Fibroblast of the aortic adventitia (primary cell): ENCODE measurements at regions not wholly inside any gene's neighbourhood (a gene's known extent, or its start where the extent isn't known, plus 50 kb on each side); places are given as distances from the start of the nearest gene placed in this dataset.
"Not testable (repeated sequence)": the region's sequence is repeated elsewhere in the genome, so short reads cannot be mapped to it uniquely, and the experiment has no call there.

Experiments
- DNase-seq: peaks from one replicate; pipeline ENCODE4 v3.0.0-alpha.2; 2010; ENCODE audit warnings: low read depth
- H3K4me3 ChIP-seq: 2 replicates; pipeline ENCODE4 v1.5.1; 2011; ENCODE audit warnings: low read depth, mild to moderate bottlenecking, control low read depth, low read length, moderate library complexity
- TF ChIP-seq, protein P1 (sequence below): IDR thresholded peaks from 2 replicates; pipeline ENCODE4 v1.5.1; 2011; ENCODE audit warnings: mild to moderate bottlenecking, low read length, control low read depth, inconsistent platforms; ENCODE audit not compliant: insufficient read depth

DNA sequence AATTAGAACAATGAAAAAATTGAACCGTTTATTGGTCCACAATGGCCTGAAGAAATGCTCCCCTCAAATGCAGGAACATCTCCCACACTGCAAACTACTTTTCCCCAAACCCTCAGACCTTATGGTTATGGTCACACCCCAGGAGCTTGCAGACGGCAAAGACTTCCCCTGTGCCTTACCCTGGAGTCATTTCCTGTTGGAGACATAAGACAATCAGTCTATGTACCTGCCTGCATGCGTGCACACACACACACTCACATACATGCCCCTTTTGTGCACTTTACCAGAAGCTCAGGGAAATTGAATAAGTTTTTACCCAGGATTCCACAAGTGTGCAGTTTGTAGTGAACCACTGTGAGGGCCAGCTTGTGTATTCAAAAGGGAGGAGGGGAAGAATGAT lies 281.9 kb upstream of the CELF4 start:
- TF ChIP-seq, protein P1, sequence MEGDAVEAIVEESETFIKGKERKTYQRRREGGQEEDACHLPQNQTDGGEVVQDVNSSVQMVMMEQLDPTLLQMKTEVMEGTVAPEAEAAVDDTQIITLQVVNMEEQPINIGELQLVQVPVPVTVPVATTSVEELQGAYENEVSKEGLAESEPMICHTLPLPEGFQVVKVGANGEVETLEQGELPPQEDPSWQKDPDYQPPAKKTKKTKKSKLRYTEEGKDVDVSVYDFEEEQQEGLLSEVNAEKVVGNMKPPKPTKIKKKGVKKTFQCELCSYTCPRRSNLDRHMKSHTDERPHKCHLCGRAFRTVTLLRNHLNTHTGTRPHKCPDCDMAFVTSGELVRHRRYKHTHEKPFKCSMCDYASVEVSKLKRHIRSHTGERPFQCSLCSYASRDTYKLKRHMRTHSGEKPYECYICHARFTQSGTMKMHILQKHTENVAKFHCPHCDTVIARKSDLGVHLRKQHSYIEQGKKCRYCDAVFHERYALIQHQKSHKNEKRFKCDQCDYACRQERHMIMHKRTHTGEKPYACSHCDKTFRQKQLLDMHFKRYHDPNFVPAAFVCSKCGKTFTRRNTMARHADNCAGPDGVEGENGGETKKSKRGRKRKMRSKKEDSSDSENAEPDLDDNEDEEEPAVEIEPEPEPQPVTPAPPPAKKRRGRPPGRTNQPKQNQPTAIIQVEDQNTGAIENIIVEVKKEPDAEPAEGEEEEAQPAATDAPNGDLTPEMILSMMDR, result no peak
- DNase-seq, result no peak
- H3K4me3 ChIP-seq, result no peak overlapping the region

DNA sequence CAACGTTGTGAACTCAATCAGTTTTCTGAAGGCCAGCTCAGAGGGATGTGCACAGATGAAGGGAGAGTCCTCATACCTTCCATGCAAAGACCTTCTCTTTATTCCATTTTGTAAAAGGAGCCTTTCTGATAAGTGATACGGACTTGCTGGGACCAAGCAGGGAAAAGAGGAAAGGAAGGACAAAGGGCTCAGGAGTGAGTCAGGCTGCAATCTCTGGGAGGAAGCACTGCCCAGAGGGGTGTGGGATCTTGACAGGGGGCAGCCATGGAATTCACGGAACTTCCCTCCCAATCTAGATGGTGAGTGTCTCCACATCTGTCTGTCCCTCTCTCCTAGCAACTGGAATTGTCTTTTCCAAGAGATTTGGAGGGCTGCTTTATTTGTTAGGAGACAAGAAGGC lies 281.4 kb upstream of the CELF4 start:
- H3K4me3 ChIP-seq, result no peak overlapping the region
- TF ChIP-seq, protein P1, result no peak
- no peak for DNase-seq

DNA sequence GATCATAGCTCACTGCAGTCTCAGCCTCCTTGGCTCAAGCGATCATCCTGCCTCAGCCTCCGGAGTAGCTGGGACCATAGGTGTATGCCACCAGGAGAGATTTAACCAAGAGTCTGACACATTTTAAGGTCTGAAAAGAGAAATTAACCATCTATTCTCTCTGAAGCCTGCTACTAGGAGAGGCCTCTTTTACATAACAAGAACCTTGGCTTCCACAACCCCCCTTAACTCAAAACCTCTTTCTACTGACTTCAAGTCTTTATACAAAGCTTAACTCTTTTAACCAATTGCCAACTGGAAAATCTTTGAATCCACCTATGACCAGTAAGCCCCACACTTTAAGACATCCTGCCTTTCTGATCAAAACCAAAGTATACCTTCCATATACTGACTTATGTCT lies 279.9 kb upstream of the CELF4 start:
- DNase-seq, result no peak
- H3K4me3 ChIP-seq, result no peak overlapping the region
- TF ChIP-seq, protein P1, result no peak

DNA sequence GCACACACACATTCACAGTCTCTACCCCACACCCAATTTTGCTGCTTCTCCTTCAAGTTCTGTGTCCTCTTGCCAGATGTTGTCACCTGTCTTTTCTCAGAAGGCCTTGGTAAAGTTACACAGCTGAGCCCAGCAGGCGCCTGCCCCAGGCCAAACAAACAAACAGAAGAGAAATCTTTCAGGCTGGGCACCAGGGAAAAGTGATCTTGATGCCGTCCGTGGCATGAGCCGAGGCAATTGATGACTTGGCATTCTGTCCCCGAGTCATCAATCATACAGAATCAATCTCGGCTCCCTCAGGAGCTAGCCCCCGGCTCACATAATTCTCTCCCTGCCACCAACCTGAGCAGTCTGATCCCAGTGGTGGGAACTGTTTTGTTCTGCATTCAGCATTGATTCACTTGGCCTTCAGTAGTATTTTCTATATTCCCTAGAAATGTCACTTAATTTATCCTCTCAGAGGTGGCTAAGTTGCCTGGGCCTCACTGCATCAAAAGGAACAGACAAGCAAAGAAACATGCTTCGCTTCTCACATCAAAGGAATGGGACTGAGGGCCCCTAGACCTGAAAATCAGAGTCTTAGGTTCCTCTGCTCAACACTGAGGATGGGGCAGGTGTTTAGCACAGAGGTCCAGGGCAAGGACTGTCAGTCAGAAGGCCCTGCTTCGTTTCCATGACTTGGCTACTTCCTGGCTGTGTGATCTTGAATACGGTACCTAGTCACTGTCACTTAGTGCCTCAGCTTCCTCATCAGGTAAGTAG lies 278.8 kb upstream of the CELF4 start:
- TF ChIP-seq, protein P1, result no peak
- no peak for DNase-seq

DNA sequence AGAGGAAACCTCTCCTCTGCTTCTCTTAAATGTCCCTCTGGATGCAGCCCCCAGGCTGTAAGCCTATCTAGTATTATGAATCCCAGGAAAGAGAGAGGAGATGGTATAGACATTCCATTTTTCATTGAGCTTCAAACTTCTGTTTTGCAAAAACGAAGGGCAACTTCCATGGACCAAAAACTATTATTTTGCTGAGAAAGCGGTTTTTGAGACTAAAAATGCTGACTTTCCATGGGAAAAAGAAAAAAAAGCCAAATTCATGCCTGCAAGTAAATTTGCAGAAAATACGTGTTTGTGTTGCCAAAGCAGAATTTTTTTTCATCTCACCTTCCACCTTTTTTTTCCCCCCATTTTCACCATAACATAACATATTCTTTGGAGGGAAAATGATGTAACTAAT lies 272.5 kb upstream of the CELF4 start:
- H3K4me3 ChIP-seq, result no peak overlapping the region
- no peak for DNase-seq
- TF ChIP-seq, protein P1, result no peak

More for the DNA sequence above, 278.8 kb upstream of the CELF4 start:
- no peak overlapping the region for H3K4me3 ChIP-seq

DNA sequence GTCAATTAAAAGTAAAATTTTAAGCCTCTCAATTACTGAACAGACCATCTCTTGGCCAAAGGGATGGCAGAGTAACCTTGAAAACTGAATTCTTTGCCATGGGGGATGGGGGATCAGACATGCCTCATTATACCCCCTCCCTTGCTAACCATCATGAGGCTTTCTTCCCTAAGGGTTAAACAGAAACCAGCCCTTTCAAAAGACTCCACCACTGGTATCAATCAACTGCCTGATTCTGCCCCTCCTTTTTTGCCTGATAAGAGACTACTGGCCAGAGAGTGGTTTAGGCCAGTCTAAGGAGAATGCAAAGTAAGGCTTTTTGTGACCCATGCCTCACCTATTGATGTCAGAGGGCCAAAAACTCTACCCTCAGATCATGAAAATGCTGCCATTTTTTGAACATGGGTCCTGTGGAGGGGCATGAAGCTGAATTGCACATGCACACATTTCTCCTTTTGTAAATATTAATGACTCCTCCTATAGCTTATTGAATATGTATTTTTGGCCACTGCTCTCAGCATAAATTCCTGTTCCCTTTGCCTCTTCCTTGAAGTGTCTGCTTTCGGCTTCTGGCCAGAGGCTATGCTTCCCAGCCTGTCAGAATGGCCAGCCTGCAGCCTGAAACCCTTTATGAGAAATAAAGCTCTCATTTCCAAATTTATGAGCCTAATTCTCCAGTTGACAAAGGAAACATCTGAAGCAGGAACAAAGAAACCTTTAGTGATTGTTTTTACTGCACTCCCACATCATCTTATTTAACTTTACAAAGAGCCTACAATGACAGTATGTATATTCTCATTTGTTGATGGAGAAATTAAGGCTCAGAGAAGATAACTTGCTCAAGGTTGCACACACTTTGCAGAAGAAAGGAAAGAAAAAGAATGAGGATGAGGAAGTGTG lies 270.7 kb upstream of the CELF4 start:
- DNase-seq, result no peak
- TF ChIP-seq, protein P1, result no peak
- no peak overlapping the region for H3K4me3 ChIP-seq

DNA sequence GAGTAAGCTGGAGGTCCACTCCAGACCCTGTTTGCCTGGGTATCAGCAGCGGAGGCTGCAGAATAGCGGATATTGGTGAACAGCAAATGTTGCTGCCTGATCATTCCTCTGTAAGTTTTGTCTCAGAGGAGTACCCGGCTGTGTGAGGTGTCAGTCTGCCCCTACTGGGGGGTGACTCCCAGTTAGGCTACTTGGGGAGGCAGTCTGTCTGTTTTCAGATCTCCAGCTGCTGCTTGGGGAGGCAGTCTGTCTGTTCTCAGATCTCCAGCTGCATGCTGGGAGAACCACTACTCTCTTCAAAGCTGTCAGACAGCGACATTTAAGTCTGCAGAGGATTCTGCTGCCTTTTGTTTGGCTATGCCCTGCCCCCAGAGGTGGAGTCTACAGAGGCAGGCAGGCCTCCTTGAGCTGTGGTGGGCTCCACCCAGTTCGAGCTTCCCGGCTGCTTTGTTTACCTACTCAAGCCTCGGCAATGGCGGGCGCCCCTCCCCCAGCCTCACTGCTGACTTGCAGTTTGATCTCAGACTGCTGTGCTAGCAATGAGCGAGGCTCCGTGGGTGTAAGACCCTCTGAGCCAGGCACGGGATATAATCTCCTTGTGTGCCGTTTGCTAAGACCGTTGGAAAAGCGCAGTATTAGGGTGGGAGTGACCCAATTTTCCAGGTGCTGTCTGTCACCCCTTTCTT lies 266.6 kb upstream of the CELF4 start:
- H3K4me3 ChIP-seq, DNase-seq: not testable (repeated sequence)
